ENCODE measurements at regions not wholly inside any gene's neighbourhood (a gene's known extent, or its start where the extent isn't known, plus 50 kb on each side); places are given as distances from the start of the nearest gene placed in this dataset.

DNA sequence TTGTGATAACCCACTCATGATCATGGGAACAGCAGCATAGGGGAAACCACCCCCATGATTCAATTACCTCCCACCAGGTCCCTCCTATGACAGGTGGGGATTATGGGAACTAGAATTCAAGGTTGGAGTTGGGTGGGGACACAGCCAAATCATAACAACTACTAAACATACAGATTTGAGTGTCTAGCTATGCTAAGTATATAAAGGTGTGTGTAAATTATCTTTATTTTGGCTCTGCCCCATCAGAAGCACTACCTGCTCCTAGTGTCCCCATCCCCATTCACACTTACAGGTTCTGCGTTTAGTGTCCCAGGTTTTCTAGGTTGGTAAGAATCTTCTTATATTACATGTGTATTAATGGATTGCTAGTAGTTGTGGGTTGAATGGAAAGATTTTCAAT, 464.7 kb downstream of the EPHA4 start:
- Mint-ChIP-seq H3K9me3 (no peaks in the 10 kb centered on the region), H3K27me3 (peaks cover 5% of the 10 kb centered on the region), H3K4me3 (no peak overlapping the region), H3K27ac (no peak overlapping the region), H3K36me3 (ENCODE audit: low read depth) (no peaks in the 10 kb centered on the region), H3K4me1 (peaks cover 4% of the 10 kb centered on the region)
- ATAC-seq (replicated peaks): no peak

DNA sequence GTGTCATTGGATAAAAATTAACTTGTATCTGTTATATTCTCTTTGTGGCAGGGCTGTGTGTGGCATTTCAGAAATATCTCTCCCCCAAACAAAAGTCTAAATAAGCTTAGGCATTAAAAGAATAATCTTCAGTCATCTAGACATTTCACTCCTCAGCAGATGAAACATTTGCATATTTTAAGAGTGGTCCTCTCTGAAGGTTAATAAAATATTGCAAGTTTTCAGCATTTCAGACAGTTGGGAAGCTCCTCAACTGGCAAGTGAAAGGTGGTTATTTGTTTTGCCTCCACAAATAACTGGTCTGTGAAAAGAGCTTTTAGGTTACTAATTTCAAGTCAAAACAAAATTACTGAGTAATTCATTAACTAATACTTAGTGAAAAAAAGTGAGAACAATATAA, 462.6 kb downstream of the EPHA4 start:
- no peaks in the 10 kb centered on the region for H3K9me3 Mint-ChIP-seq
- no peak overlapping the region for H3K27ac Mint-ChIP-seq
- H3K36me3 Mint-ChIP-seq (ENCODE audit: low read depth): no peaks in the 10 kb centered on the region
- no peaks in the 10 kb centered on the region for H3K4me1 Mint-ChIP-seq
- H3K4me3 Mint-ChIP-seq: no peak overlapping the region
- ATAC-seq (replicated peaks): no peak
- peaks cover 2% of the 10 kb centered on the region for H3K27me3 Mint-ChIP-seq

DNA sequence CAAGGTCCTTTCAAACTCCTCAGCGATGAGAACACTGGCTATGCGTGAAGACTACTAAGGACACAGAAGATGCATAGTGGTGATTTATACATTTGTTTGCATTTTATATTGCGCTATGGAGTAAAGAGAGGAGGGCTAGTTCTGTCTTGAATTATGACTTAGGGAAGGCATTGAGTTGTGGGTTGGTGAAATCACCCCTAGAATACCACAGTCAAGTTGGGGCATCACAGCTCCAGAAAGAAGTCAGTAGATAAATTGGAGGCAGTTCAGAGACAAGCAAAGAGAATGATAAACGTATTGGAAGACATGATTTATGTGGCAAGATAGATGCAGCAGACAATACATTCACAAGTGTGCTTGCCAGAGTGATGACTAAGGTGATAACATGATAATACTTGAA, 460.4 kb downstream of the EPHA4 start:
- Mint-ChIP-seq H3K27me3 (no peaks in the 10 kb centered on the region), H3K27ac (no peak overlapping the region), H3K4me3 (no peak overlapping the region), H3K36me3 (ENCODE audit: low read depth) (no peaks in the 10 kb centered on the region), H3K9me3 (no peaks in the 10 kb centered on the region), H3K4me1 (no peaks in the 10 kb centered on the region)
- ATAC-seq (replicated peaks): no peak

DNA sequence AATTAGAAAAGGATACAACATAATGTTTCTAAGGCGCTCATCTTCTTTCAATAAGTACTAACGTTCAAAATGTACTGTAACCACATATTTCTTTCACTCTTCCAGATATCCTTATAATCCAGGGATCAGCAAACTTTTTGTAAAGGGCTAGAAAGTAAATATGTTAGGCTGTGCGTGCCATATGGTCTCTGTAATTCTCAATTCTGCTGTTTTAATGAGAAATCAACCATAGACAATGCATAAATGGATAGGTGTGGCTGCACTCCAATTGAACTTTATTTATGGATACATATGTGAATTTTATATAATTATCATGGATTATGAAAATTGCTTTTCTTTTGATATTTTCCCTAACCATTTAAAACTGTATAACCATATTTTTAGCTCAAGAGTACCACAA, 459.4 kb downstream of the EPHA4 start:
- no peaks in the 10 kb centered on the region for H3K36me3 Mint-ChIP-seq (ENCODE audit: low read depth)
- H3K27me3 Mint-ChIP-seq: no peaks in the 10 kb centered on the region
- no peak overlapping the region for H3K4me3 Mint-ChIP-seq
- H3K4me1 Mint-ChIP-seq: no peaks in the 10 kb centered on the region
- no peak overlapping the region for H3K27ac Mint-ChIP-seq
- no peak for ATAC-seq (replicated peaks)
- H3K9me3 Mint-ChIP-seq: no peaks in the 10 kb centered on the region

DNA sequence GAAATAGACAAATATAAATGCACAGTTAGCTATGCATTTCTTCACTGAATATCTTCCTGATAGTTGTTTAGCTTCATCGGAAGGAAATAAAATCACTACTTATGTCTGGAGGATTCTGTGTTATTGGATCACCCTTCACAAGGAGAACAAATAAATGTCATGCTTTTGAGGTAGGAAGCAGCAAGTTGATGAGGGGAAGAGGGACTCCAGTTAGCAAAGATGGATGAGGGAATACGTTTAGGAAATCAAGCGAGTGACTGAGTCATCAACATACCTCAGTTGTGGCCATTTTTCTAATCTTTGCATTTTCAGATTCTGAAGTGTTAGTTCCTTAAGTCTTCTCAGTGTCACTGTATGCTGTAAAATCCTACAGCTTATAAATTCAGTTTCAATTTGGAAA, 456.2 kb downstream of the EPHA4 start:
- Mint-ChIP-seq H3K4me3 (no peak overlapping the region), H3K36me3 (ENCODE audit: low read depth) (no peaks in the 10 kb centered on the region)

DNA sequence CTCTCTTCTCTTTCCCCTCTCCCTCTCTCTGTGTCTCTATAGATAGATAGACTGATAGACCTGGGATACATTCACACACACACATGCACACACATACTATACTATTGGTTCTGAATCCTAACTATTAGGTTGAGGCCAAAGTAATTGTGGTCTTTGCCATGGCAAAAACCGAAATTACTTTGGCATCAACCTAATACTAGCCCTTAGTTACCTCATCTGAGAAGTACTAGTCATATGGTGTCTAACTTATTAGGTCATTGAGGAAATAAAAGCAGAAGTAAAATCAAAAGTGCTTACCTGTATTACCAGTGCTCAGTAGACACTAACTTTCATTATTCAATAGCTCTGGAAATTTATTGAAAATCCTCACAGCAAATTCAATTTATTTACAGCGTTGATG, 451.5 kb downstream of the EPHA4 start:
- no peak for ATAC-seq (replicated peaks)
- H3K27ac Mint-ChIP-seq: no peak overlapping the region
- H3K27me3 Mint-ChIP-seq: peaks cover 18% of the 10 kb centered on the region
- H3K9me3 Mint-ChIP-seq: no peaks in the 10 kb centered on the region
- no peaks in the 10 kb centered on the region for H3K36me3 Mint-ChIP-seq (ENCODE audit: low read depth)
- H3K4me1 Mint-ChIP-seq: no peaks in the 10 kb centered on the region
- no peak overlapping the region for H3K4me3 Mint-ChIP-seq

More for the DNA sequence above, 456.2 kb downstream of the EPHA4 start:
- H3K27me3 Mint-ChIP-seq: peaks cover 15% of the 10 kb centered on the region
- no peaks in the 10 kb centered on the region for H3K9me3 Mint-ChIP-seq
- no peaks in the 10 kb centered on the region for H3K4me1 Mint-ChIP-seq
- no peak for ATAC-seq (replicated peaks)
- no peak overlapping the region for H3K27ac Mint-ChIP-seq

DNA sequence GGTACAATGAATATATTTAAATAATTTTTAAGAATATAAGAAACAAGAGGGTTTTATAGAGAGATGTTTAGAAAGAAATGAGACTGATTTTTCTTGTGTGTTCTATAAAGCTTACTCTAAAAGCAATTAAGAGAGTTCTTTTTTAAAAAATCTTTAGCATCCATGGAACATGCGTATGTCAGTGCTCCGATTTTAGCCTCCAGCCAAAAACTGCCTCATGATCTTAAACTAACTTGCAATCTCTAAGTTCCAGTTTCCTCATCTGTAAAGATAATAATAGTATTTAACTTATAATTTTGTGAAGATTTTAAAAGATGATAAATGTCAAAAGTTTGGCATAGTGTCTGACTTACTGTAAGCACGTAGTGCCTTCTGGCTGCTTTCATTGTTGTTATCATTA, 448.7 kb downstream of the EPHA4 start:
- H3K4me1 Mint-ChIP-seq: no peaks in the 10 kb centered on the region
- ATAC-seq (replicated peaks): no peak
- H3K4me3 Mint-ChIP-seq: no peak overlapping the region
- peaks cover 21% of the 10 kb centered on the region for H3K27me3 Mint-ChIP-seq
- no peaks in the 10 kb centered on the region for H3K36me3 Mint-ChIP-seq (ENCODE audit: low read depth)
- peaks cover 7% of the 10 kb centered on the region for H3K9me3 Mint-ChIP-seq
- H3K27ac Mint-ChIP-seq: no peak overlapping the region

DNA sequence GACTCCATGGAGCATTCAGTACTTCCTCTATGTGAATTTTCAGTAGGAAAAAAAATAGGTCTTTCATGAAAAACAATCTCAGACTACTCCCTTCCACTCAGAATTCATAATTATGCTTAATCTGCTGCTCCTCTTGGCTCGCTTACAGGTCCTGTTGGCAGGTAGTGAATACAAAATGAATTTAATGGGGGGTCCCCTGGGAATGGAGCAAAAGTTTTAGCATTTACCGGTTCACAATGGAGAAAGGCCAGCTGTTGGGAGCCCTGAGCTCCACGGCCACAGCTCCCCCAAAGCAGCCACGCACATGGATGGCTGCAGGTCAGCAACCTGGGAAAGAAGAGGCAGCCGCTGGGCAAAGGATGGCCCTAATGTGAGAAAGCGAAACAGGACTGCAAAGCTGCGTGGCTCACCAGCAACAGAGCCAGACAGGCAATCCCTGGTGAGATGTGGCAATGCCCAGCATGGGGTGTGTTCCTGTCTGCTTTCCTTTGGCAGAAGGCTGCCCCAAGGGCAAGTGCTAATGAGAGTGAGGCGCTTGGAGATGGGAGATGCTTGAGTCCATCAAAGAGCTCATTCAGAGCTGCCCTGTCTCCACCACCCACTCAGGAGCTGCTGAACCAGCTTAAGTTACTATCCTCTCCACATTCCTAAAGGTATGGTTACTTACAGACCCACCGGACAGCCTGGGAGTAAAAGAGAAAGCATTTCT, 447.4 kb downstream of the EPHA4 start:
- no peak overlapping the region for H3K27ac Mint-ChIP-seq
- ATAC-seq (replicated peaks): no peak
- H3K4me1 Mint-ChIP-seq: no peaks in the 10 kb centered on the region
- H3K36me3 Mint-ChIP-seq (ENCODE audit: low read depth): no peaks in the 10 kb centered on the region
- peaks cover 11% of the 10 kb centered on the region for H3K27me3 Mint-ChIP-seq
- peaks cover 7% of the 10 kb centered on the region for H3K9me3 Mint-ChIP-seq
- H3K4me3 Mint-ChIP-seq: no peak overlapping the region

DNA sequence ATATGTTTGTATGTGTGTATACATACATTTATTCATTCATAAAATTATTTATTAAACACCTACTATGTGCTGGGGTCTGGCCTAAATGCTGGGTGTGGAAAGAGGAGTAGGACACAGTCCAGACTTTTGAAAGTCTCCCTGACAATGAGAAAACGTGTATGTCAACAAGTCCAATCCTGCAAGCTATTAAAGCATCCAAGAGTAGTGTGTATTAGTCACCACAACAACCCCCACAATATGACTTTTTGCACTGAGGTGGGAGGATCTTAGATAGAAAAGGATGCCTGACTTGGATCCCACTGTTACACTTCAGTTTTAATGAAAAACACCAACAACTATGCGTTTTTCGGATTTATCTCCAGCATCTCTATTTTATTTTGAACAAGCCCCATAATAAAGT, 446.4 kb downstream of the EPHA4 start:
- H3K27me3 Mint-ChIP-seq: peaks cover 6% of the 10 kb centered on the region
- no peak overlapping the region for H3K27ac Mint-ChIP-seq
- no peak overlapping the region for H3K4me3 Mint-ChIP-seq
- ATAC-seq (replicated peaks): no peak
- peaks cover 7% of the 10 kb centered on the region for H3K9me3 Mint-ChIP-seq
- no peaks in the 10 kb centered on the region for H3K4me1 Mint-ChIP-seq
- H3K36me3 Mint-ChIP-seq (ENCODE audit: low read depth): no peaks in the 10 kb centered on the region

DNA sequence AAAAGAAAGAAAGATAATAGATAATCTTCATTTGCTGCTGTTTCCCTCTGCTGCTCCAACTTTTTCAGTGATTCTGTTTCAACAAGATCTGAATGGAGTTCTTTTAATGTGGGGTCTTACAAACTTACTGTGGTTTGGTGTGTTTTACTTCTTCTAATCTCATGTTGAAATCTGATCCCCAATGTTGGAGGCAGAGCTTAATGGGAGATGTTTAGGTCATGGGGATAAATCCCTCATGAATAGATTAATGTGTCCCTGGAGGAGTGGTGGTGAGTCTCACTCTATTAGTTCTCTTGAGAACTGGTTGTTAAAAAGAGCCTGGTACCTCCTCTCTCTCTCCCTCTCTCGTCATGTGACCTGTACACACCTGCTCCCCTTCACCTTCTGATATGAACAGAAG, 442.4 kb downstream of the EPHA4 start:
- no peaks in the 10 kb centered on the region for H3K4me1 Mint-ChIP-seq
- ATAC-seq (replicated peaks): no peak
- H3K4me3 Mint-ChIP-seq: no peak overlapping the region
- peaks cover 3% of the 10 kb centered on the region for H3K27me3 Mint-ChIP-seq
- H3K36me3 Mint-ChIP-seq (ENCODE audit: low read depth): no peaks in the 10 kb centered on the region
- H3K9me3 Mint-ChIP-seq: peaks cover 7% of the 10 kb centered on the region
- H3K27ac Mint-ChIP-seq: no peak overlapping the region

DNA sequence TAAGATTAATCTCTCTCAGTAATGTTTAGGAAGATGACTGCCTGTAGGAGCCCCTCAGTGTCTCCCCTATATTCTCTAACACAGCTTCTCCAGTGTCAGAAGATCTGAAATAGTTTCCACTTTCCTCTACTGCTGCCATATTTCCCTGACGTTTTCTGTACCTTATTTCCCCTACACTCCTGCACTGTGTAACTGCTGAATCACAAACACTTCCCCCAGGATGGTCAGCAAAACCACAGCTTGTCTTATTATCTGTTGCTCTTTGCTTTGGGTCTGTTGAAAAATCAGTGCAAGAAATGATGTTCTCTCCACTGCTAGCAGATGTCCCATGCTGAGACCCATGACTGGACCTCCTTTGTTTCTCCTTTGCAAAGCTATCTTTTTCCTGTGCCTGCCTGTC, 441.7 kb downstream of the EPHA4 start:
- no peak for ATAC-seq (replicated peaks)
- Mint-ChIP-seq H3K9me3 (peaks cover 7% of the 10 kb centered on the region), H3K4me1 (no peaks in the 10 kb centered on the region), H3K4me3 (no peak overlapping the region), H3K27ac (no peak overlapping the region), H3K36me3 (ENCODE audit: low read depth) (no peaks in the 10 kb centered on the region), H3K27me3 (peaks cover 3% of the 10 kb centered on the region)

DNA sequence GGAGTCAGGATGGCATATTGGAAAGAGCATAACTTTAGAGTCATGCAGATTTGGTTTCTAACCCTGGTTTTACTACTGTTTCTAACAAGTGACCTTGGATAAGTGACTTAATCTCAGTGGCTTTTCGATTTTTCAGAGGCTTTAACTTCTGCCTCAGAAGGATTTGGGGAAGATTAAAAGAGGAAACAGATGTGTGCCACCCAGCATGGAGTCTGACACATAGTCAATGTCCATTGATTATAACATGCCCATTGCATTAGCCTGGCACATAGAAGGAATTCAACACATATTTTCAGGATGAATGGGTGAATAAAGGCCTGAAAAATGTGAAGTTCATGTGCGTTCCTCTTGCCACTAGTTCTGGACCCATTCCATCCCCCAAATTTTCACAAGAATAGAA, 438.2 kb downstream of the EPHA4 start:
- no peak overlapping the region for H3K4me3 Mint-ChIP-seq
- no peak for ATAC-seq (replicated peaks)

DNA sequence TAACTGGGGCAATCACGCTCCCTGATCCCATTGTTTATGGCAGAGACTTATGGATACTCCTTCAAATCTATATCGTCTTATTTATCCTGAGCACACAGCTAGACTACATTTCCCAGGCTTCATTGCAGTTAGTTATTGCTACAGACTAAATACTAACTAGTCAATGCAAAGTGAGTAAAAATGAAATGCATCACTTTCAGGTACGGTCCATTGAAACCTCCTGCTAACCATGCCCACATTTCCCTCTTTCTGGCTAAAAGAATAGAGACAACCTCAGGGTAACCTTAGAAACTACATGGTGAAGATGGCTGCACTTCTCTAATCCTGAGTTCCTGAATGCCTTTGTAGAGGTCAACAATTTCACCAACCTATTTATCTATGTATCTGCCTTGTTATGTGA, 437.4 kb downstream of the EPHA4 start:
- Mint-ChIP-seq H3K36me3 (ENCODE audit: low read depth) (no peaks in the 10 kb centered on the region), H3K4me1 (no peaks in the 10 kb centered on the region), H3K9me3 (no peaks in the 10 kb centered on the region), H3K27me3 (no peaks in the 10 kb centered on the region), H3K4me3 (no peak overlapping the region), H3K27ac (no peak overlapping the region)
- no peak for ATAC-seq (replicated peaks)

More for the DNA sequence above, 438.2 kb downstream of the EPHA4 start:
- no peaks in the 10 kb centered on the region for H3K4me1 Mint-ChIP-seq
- no peaks in the 10 kb centered on the region for H3K9me3 Mint-ChIP-seq
- H3K27ac Mint-ChIP-seq: no peak overlapping the region
- no peaks in the 10 kb centered on the region for H3K27me3 Mint-ChIP-seq
- H3K36me3 Mint-ChIP-seq (ENCODE audit: low read depth): no peaks in the 10 kb centered on the region

DNA sequence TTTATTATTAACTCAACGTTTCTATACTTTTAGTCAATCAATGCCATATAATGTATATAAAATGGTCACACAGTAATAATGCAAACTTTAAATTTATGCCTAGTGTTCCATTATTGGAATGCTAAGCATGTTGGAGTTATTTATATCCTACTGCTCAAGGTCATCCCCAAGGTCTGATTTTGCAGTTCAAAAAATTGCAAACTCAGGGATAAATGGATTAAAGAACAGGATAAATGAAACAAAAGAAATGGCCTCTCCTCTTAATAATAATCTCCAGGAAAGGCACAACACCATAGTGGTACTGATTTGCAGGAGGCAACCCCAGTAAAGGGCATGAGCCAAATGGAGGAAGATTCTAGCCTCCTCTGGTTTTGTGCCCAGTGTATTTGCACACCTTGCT, 436.4 kb downstream of the EPHA4 start:
- Mint-ChIP-seq H3K4me3 (no peak overlapping the region), H3K4me1 (no peaks in the 10 kb centered on the region), H3K9me3 (no peaks in the 10 kb centered on the region), H3K27me3 (no peaks in the 10 kb centered on the region), H3K36me3 (ENCODE audit: low read depth) (no peaks in the 10 kb centered on the region), H3K27ac (no peak overlapping the region)
- no peak for ATAC-seq (replicated peaks)

DNA sequence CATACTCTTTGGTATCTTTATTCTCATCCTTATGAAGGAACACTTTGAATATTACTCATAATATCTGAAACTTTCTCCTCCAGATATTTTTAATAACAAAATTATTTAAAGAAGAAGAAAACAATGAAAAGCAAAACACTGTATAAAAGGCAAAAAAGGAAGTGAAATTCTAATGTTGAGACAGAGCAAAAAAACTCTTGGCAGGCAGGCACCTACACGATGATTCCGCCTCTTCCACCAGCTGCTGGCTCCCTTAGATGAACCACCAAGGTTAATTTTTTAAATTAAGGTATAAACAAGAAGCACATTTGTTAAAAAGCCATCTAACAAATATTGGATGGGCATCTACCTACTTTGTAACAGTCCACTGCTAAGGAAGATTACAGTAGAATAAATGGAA, 434.7 kb downstream of the EPHA4 start:
- Mint-ChIP-seq H3K4me1 (no peaks in the 10 kb centered on the region), H3K27me3 (no peaks in the 10 kb centered on the region), H3K27ac (no peak overlapping the region), H3K36me3 (ENCODE audit: low read depth) (no peaks in the 10 kb centered on the region), H3K9me3 (no peaks in the 10 kb centered on the region), H3K4me3 (no peak overlapping the region)
- ATAC-seq (replicated peaks): no peak

DNA sequence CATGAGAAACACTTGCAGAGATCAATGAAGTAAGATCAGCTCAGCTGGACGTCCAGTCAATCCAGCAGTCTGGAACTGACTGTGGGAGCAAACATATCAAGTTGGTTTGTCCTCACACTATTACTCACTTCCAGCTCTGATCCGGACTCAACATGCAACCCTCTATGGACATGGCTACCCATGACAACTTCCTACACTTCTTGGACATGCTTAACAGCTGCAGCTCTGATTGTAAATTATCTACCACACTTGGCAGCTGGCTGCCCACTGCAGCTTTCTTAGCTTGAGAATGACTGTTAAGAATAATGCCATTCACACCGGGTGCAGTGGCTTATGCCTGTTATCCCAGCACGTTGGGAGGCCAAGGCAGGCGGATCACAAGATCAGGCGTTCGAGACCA, 429.8 kb downstream of the EPHA4 start:
- Mint-ChIP-seq H3K27me3 (no peaks in the 10 kb centered on the region), H3K4me3 (no peak overlapping the region), H3K36me3 (ENCODE audit: low read depth) (no peaks in the 10 kb centered on the region), H3K4me1 (no peaks in the 10 kb centered on the region), H3K27ac (no peak overlapping the region), H3K9me3 (no peaks in the 10 kb centered on the region)
- ATAC-seq (replicated peaks): no peak
